ENCODE measurements at regions not wholly inside any gene's neighbourhood (a gene's known extent, or its start where the extent isn't known, plus 50 kb on each side); places are given as distances from the start of the nearest gene placed in this dataset.

- TF ChIP-seq CTCF (IDR thresholded peaks at IDR 0.05; ENCODE audit: insufficient read depth, low read length, missing control alignments), result no peak
- no peak for DNase-seq (ENCODE audit: low read depth, low spot score)
- POLR2A ChIA-PET, result no interaction called here
- no peak overlapping the region for H3K4me3 ChIP-seq (ENCODE audit: low read depth, low read length)
- CTCF ChIA-PET, result no interaction called here
Observed at GRCh38 chr5:125229556-125229955, 483.1 kb upstream of the ZNF608 start.

- peak; percentile 62 for DNase-seq (ENCODE audit: low read depth, low spot score)
- H3K4me3 ChIP-seq (ENCODE audit: low read depth, low read length), result no peak overlapping the region
- TF ChIP-seq CTCF (IDR thresholded peaks at IDR 0.05; ENCODE audit: insufficient read depth, low read length, missing control alignments), result no peak
- ChIA-PET POLR2A (no interaction called here), CTCF (interaction anchor here (0.7 kb wide), 1 partner anchor 12 kb away, joined by 3 read pairs; no protein-coding TSS in a partner anchor)
Observed at GRCh38 chr5:125232779-125233230, 486.4 kb upstream of the ZNF608 start.

- CTCF ChIA-PET, result no interaction called here
- no peak for TF ChIP-seq CTCF (IDR thresholded peaks at IDR 0.05; ENCODE audit: insufficient read depth, low read length, missing control alignments)
- H3K4me3 ChIP-seq (ENCODE audit: low read depth, low read length), result no peak overlapping the region
- no peak for DNase-seq (ENCODE audit: low read depth, low spot score)
- POLR2A ChIA-PET, result no interaction called here
Observed at GRCh38 chr5:125233944-125234343, 487.5 kb upstream of the ZNF608 start.

- H3K4me3 ChIP-seq (ENCODE audit: low read depth, low read length), result no peak overlapping the region
- no peak for DNase-seq (ENCODE audit: low read depth, low spot score)
- POLR2A ChIA-PET, result no interaction called here
- CTCF ChIA-PET, result interaction anchor here (1.4 kb wide), 1 partner anchor 9 kb away, joined by 6 read pairs; no protein-coding TSS in a partner anchor
- no peak for TF ChIP-seq CTCF (IDR thresholded peaks at IDR 0.05; ENCODE audit: insufficient read depth, low read length, missing control alignments)
Observed at GRCh38 chr5:125236007-125236406, 489.6 kb upstream of the ZNF608 start.

- no peak for TF ChIP-seq CTCF (IDR thresholded peaks at IDR 0.05; ENCODE audit: insufficient read depth, low read length, missing control alignments)
- ChIA-PET POLR2A (no interaction called here), CTCF (no interaction called here)
- H3K4me3 ChIP-seq (ENCODE audit: low read depth, low read length), result no peak overlapping the region
- no peak for DNase-seq (ENCODE audit: low read depth, low spot score)
Observed at GRCh38 chr5:125236981-125237380, 490.5 kb upstream of the ZNF608 start.

- no peak for TF ChIP-seq CTCF (IDR thresholded peaks at IDR 0.05; ENCODE audit: insufficient read depth, low read length, missing control alignments)
- ChIA-PET POLR2A (no interaction called here), CTCF (no interaction called here)
- no peak for DNase-seq (ENCODE audit: low read depth, low spot score)
- no peak overlapping the region for H3K4me3 ChIP-seq (ENCODE audit: low read depth, low read length)
Observed at GRCh38 chr5:125244531-125244930, 498.1 kb upstream of the ZNF608 start.
